Smooth muscle cell (in vitro differentiated cells): ENCODE measurements at regions not wholly inside any gene's neighbourhood (a gene's known extent, or its start where the extent isn't known, plus 50 kb on each side); places are given as distances from the start of the nearest gene placed in this dataset.

ENCODE experiments used
- DNase-seq: peaks from one replicate; lab custom pipeline; 2025; ENCODE audit not compliant: unreplicated experiment; lab: John Stamatoyannopoulos, UW
- H2AFZ ChIP-seq: fragments of 200-600 bp; sonication (generic); 2 replicates; pipeline ENCODE4 v1.6.0; 2016; ENCODE audit warnings: antibody characterized with exemption, low read depth, mild to moderate bottlenecking
- H3F3A ChIP-seq: fragments of 200-600 bp; sonication (generic); 2 replicates; pipeline ENCODE4 v1.6.0; 2017; ENCODE audit warnings: antibody characterized with exemption, low read depth
- H3K27ac ChIP-seq: fragments of 200-600 bp; sonication (generic); 2 replicates; pipeline ENCODE4 v1.5.1; 2016; ENCODE audit warnings: low read depth, mild to moderate bottlenecking
- H3K27me3 ChIP-seq: fragments of 200-600 bp; sonication (generic); 2 replicates; pipeline ENCODE4 v1.6.1; 2016; ENCODE audit warnings: low read depth, mild to moderate bottlenecking
- H3K36me3 ChIP-seq: fragments of 200-600 bp; sonication (generic); 2 replicates; pipeline ENCODE4 v1.5.1; 2016; ENCODE audit warnings: low read depth
- H3K4me1 ChIP-seq: fragments of 200-600 bp; sonication (generic); 2 replicates; pipeline ENCODE4 v1.5.1; 2016; ENCODE audit warnings: low read depth
- H3K4me2 ChIP-seq: fragments of 200-600 bp; sonication (generic); 2 replicates; pipeline ENCODE4 v1.6.0; 2016; ENCODE audit warnings: mild to moderate bottlenecking
- H3K4me3 ChIP-seq: fragments of 200-600 bp; sonication (generic); 2 replicates; pipeline ENCODE4 v1.5.1; 2016; ENCODE audit warnings: mild to moderate bottlenecking
- H3K79me2 ChIP-seq: fragments of 200-600 bp; sonication (generic); 2 replicates; pipeline ENCODE4 v1.6.0; 2016; ENCODE audit warnings: low read depth, mild to moderate bottlenecking
- H3K9ac ChIP-seq: fragments of 200-600 bp; sonication (generic); 2 replicates; pipeline ENCODE4 v1.6.0; 2016; ENCODE audit warnings: low read depth
- H3K9me3 ChIP-seq: fragments of 200-600 bp; sonication (generic); replicated peaks from 2 replicates; pipeline ENCODE4 v1.5.1; 2016; ENCODE audit warnings: low read depth
- H4K20me1 ChIP-seq: fragments of 200-600 bp; sonication (generic); 2 replicates; pipeline ENCODE4 v1.6.0; 2016; ENCODE audit warnings: low read depth
- CTCF ChIP-seq: fragments of 200-600 bp; sonication (generic); IDR thresholded peaks from 2 replicates; pipeline ENCODE4 v1.5.1; 2017; ENCODE audit warnings: borderline replicate concordance, mild to moderate bottlenecking, antibody characterized with exemption; ENCODE audit not compliant: insufficient read depth, poor library complexity, severe bottlenecking
- WGBS: methylation state at CpG from one replicate; pipeline ENCODE4 v1.1.7; 2016; ENCODE audit warnings: low lambda C conversion rate; 5-methylcytosine and 5-hydroxymethylcytosine counted together

- no peak overlapping the region for H3K4me2 ChIP-seq
- DNase-seq, result no peak
- H4K20me1 ChIP-seq, result no peaks in the 10 kb centered on the region
- no peak for TF ChIP-seq CTCF
- peaks cover 9% of the 10 kb centered on the region for H3F3A ChIP-seq
- H3K27me3 ChIP-seq, result no peaks in the 10 kb centered on the region
- H3K9ac ChIP-seq, result no peak overlapping the region
- no peaks in the 10 kb centered on the region for H3K36me3 ChIP-seq
- no peaks in the 10 kb centered on the region for H3K9me3 ChIP-seq
- peaks cover 9% of the 10 kb centered on the region for H3K4me1 ChIP-seq
- no peaks in the 10 kb centered on the region for H3K79me2 ChIP-seq
- peak overlapping the region; percentile 94 for H3K27ac ChIP-seq
- no peak overlapping the region for H3K4me3 ChIP-seq
- H2AFZ ChIP-seq, result no peak overlapping the region
Observed at GRCh38 chr18:29161429-29161828, 984.5 kb upstream of the CDH2 start.

- TF ChIP-seq CTCF, result no peak
- Histone ChIP-seq H4K20me1 (no peaks in the 10 kb centered on the region), H3K4me2 (no peak overlapping the region), H3K79me2 (no peaks in the 10 kb centered on the region), H3K4me3 (no peak overlapping the region), H3K9ac (no peak overlapping the region), H3K4me1 (peaks cover 12% of the 10 kb centered on the region), H2AFZ (no peak overlapping the region), H3F3A (peaks cover 9% of the 10 kb centered on the region), H3K27ac (no peak overlapping the region), H3K27me3 (no peaks in the 10 kb centered on the region), H3K9me3 (no peaks in the 10 kb centered on the region), H3K36me3 (no peaks in the 10 kb centered on the region)
- DNase-seq, result no peak
- 26% methylated on average over 2 of the region's 2 CpGs for WGBS
Observed at GRCh38 chr18:29160170-29160569, 983.2 kb upstream of the CDH2 start.

GRCh38 chr18:29157905-29158304 is 981.0 kb upstream of the CDH2 start:
- peak overlapping the region; percentile 93 for H3K27ac ChIP-seq
- H3K4me3 ChIP-seq, result no peak overlapping the region
- H3K79me2 ChIP-seq, result no peaks in the 10 kb centered on the region
- no peak for DNase-seq
- peak overlapping the region; percentile 8 for H3K9ac ChIP-seq
- TF ChIP-seq CTCF, result no peak
- H3K9me3 ChIP-seq, result no peaks in the 10 kb centered on the region
- H2AFZ ChIP-seq, result no peak overlapping the region
- H3K36me3 ChIP-seq, result no peaks in the 10 kb centered on the region
- H3F3A ChIP-seq, result no peaks in the 10 kb centered on the region
- no peaks in the 10 kb centered on the region for H4K20me1 ChIP-seq
- peaks cover 5% of the 10 kb centered on the region for H3K4me1 ChIP-seq
- peak overlapping the region; percentile 49 for H3K4me2 ChIP-seq
- WGBS, result 97% methylated on average over 4 of the region's 4 CpGs
- no peaks in the 10 kb centered on the region for H3K27me3 ChIP-seq

GRCh38 chr18:29157057-29157780 is 980.3 kb upstream of the CDH2 start:
- Histone ChIP-seq H2AFZ (no peak overlapping the region), H3K9ac (peak overlapping the region; percentile 69), H3K4me1 (peaks cover 5% of the 10 kb centered on the region), H3K27ac (peak overlapping the region; percentile 93), H3K27me3 (no peaks in the 10 kb centered on the region), H3K4me2 (peak overlapping the region; percentile 49), H3K79me2 (no peaks in the 10 kb centered on the region), H3F3A (no peaks in the 10 kb centered on the region), H4K20me1 (no peaks in the 10 kb centered on the region), H3K9me3 (no peaks in the 10 kb centered on the region), H3K36me3 (no peaks in the 10 kb centered on the region), H3K4me3 (peak overlapping the region; percentile 33)
- no peak for DNase-seq
- TF ChIP-seq CTCF, result no peak
- WGBS, result 69% methylated on average over 3 of the region's 3 CpGs
